Muscle of arm (tissue), 1 donor: ENCODE measurements at regions not wholly inside any gene's neighbourhood (a gene's known extent, or its start where the extent isn't known, plus 50 kb on each side); places are given as distances from the start of the nearest gene placed in this dataset.

ENCODE experiments used
- DNase-seq: peaks from one replicate; pipeline ENCODE4 v3.0.0-alpha.2; 2013

DNA sequence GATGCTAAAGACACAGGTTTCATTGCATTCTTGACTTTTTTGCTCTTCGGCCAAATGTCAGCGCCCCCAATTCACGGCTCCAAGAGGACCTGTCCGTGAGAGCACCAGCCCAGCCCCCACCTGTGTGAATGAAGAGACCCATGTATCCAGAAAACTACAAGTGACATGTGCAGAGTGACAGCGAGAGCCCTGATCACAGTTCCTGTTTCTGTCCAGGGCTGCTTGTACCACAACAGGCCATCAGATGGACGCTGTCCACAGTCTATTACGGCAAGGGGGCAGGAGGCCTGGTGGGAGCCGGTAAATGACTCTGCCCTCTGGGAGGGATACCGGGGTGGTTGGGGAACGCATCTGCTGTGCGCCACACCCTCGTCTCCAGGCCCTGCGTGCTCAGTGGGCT is 520.9 kb upstream of the ID2 start:
- DNase-seq = no peak

DNA sequence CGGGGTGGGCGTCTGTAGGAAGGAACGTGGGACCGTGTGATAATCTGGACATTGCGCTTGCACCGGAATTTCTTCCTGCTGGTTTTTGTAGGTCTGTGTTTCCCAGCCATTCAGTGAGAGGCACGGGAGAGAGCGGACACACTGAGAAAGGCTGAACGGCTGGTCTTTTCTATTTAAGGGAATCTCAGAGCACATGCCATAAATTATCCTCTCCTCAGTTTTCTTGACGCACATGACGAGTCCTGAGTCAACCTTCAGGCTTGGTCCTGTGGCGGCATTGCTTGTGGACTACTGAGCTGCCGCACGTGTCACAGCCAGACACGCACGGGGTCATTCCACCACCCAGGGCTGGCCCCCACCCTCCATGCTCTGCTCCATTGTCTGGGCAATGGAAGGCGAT is 519.3 kb upstream of the ID2 start:
- DNase-seq = no peak

DNA sequence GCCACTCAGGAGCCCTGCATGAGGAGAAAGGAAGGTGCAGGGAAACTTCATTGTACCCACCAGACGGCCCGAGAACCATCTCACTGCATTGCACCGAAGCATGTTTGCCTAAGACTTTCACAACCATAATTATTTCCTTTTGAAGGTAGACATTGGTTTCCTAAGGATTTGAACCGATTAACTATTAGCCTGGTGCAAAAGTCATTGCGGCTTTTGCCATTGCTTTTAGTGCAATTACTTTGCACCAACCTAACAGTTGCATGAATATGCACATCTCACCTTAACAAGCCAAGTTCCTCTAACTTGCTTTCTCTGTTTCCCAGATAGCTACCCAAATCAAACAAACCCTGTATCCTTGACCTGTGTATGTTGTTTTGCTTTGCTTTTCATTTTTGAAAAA is 516.3 kb upstream of the ID2 start:
- DNase-seq = no peak

DNA sequence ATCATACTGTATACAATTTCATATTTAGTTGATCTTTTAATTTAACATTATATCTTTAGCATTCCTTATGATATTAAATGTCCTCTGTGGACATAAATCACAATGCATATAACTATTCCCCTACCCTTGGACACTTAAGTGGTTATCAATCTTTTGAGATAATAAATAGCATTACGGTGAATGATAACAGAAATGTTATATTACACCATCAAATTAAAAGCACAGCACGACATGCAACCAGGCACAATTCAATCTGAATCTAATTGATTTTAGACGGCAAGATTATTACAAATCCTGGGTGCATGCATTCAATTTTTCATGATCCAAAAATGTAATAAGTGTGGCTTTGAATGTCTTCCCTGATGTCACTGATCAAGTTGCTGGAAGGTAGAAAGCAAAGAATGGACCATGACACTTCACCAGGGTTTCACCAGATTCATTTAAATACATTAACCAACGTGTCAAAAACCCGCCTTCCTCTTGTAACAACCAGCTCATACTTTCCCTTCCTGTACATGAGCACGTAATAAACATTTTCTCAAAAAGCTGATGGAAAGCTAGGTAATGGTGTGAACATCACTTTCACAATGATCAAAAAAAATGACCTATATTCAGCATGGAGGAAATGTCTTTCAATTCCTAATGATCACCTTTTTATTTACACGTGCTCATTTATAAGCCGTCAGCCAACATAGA is 513.7 kb upstream of the ID2 start:
- no peak for DNase-seq

DNA sequence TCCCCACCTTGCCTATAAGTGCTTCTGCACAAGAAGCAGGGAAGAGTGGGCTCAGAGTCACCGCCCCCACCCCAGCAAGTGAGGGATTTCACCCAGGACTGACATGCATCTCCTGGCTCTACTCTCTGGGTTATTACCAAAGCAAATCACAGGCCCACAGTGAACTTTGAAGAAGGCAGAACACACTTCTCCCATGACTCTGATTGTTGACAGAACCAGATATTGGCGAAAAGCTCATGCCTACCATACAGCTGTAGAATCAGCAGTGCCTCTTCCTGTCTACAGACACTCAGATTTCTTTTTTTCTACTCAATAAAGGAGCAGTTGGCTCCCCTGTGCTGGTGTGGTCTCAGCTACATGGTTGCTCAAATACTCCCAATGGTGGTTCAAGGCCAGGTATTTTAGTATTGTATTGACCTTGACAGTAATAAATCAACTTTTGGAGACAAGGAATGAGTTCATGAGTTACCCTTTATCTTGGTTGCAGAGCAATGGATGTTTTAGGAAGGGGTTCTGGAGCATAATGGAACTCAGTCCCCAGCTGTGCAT is 512.9 kb upstream of the ID2 start:
- DNase-seq = no peak

DNA sequence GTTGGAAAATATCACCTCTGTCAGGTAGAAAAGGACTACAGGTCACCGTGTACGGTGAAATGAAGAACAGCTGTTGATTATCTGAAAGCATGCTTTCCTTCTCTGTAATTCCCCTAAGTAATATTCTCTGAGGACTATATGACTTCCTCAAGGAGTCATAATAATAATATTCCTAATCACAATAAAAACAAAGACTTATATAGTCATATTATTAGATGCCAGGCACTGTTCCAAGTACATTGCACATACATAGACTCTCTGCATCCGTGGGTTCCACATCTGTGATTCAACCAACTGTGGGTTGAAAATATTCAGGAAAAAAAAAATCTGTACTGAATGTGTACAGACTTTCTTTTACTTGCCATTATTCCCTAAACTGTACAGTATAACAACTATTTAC is 512.4 kb upstream of the ID2 start:
- no peak for DNase-seq

DNA sequence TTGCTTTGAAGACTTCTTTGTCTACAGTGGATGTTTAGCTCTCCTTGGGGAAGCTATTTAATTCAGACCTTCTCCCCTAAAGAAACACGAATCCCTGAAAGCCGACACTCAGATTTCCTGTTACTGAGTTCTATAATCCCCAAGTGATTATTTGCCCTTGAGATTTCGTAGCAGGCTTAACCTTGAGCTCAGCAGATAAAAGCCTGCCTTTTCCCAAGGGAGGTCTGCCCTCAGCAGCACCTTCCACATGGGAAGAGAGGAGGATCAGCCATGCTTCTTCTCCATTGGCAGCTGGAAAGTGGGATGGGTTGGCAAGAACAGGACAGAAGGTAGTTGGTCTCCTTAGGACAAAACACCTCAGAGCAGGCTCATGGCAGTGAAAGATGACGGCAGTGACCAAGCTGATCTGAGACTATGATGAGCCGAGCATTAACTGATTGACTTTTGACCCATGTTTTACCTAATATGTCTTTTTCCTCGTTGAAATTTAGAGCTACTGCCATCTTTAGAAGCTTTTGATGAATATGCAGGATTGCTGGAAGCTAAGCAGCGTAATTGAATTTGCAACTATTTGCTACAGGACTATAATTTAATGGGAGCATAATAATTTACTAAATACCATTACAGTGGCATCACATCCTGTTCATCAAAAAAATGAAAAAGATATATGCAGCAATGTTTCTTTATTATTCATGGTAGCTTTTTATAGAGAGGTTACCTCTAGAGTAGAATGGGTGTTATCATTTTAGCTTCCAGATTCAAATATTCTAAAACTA is 511.1 kb upstream of the ID2 start:
- no peak for DNase-seq

DNA sequence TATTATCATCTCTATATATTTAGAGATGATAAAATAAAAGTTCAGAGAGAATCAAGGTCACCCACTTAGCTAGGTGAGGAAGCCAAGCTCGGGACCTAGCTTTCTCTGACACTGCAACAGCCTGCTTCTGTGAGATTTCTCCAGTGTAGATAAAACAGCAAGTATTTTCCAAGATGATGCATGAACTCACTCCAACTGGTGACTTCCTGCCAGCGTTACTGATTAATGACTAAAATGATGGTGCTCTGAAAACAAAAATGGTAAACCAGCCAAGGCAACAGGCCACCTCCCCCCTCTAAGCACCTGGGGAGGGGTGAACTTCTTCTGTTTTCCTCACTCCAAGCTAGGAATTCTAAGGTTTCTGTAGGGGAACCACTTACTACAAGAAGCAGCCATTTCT is 510.2 kb upstream of the ID2 start:
- DNase-seq = no peak

DNA sequence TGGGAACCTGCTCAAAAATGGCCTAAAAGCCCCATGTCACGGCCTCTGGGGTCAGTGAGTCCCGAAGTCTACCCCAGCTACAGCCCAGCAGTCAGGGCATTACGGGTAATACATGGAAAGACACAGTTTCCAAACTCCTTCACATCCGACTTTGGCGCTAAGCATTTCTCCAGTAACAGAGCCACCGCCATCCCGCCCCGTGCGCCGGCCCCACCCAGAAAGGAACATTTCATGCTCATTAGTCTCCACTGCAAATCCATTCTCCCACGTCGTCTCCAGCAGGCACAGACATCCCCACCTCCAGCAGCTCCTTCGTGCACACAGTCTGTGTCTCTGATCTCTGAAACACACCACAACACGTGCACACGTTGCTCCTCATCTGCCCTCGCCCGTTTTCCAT is 509.2 kb upstream of the ID2 start:
- no peak for DNase-seq

DNA sequence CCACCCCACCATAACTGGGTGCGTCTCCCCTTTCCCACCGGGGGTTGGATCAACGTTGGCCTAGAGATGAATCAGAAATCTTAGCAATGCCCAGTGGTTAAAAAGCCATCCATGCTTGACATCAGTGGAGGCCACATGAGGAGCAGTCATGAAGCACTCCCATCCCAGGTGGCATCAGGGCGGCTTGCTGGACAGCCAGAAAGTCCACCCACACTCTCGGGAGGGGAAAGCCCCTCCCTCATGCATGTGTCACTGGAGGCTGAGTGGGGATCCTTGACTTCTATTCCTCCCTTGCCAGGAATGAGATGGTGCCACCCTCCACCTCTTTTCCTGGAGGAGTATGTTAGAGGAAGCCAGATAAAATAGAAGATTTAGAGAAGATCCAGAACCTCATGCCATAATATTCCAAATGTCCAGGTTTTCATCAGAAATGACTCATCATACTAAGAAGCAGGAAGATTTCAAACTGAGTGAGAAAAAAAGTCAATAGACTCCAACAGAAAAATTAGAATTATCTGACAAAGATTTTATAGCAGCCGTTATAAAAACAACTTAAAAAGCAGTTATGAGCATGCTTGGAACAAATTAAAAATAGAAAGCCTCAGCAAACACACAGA is 507.1 kb upstream of the ID2 start:
- no peak for DNase-seq

DNA sequence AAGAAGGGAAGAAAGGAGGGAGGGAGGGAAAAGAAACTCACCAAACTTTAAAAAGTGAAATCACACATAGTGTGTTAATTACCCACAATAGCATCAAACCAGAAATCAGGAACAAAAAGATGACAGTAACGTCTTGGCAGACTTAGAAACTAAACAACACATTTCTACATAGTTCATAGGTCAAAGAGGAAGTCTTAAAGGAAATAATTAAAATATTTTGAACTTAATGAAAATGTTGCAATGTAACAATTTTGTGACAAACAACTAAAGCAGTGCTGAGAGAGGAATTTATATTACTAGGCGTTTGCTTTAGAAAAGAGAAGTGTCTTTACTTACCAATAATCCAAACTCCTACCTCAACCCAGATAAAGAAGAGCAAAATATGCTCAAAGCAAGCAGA is 505.0 kb upstream of the ID2 start:
- DNase-seq = no peak

DNA sequence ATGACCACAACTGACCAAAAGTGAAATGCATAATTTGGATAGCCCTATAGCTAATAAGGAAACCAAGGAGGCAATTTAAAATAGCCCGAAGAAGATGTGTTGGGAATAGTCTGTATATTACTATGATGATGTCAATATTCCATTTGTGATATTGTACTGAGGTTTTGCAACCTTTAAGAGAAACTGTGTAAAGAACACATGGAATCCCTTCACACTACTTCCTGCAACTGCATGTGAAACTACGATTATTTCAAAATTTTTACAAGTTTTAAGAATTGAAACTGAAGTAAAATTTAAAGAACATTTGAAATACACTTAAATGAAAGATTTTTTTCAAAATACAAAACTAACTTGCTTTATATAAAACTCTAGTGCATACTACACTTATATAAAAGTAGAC is 504.3 kb upstream of the ID2 start:
- no peak for DNase-seq

DNA sequence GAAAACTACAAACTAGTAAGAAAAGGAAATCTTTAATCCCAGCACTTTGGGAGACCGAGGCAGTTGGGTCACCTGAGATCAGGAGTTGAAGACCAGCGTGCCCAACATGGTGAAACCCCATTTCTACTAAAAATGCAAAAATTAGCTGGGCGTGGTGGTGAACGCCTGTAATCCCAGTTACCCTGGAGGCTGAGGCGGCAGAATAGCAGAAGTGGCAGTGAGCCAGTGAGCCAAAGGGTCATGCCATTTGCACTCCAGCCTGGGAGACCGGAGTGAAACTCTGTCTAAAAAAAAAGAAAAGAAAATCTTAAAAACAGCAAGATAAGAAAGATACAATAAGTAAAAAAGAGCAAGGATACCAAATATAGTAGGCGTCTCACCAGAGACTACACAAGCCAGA is 502.9 kb upstream of the ID2 start:
- DNase-seq = no peak

DNA sequence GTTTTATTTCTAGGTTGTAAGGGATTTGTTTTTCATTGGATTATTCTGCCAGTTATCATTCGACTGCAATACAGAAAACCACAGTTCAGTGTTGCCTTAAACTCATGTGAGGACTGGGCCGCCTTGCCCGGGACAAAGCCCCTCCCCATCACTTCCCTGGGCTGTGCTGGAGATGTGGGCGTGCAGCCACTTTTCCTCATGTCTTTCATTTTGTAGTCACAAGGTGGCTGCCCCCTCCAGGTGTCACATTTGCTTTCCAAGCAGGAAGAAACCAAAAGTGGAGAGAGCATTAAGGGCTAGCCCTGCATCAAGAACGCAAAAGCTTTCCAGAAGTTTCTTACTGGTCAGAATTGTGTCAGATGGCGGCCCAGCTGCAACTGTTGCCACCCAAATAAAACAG is 492.5 kb upstream of the ID2 start:
- DNase-seq = no peak

DNA sequence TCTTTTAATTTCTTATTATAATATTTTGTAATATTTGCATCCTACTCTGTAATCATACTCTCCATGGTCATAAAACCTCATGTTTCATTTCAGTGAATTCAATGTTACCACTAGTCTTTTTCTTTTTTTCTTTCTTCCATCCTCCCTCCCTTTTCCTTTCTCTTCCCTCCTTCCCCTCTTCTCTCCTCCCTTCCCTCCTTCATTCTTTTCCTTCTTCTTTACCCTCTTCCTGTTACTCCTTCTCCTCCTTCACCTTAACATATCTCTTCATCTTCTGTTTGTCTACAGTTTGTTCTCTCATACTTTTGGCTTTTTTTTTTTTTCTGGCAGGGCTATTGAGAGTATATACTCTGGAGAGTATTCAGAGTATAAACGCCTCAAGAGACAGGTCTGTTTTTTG is 491.6 kb upstream of the ID2 start:
- no peak for DNase-seq

DNA sequence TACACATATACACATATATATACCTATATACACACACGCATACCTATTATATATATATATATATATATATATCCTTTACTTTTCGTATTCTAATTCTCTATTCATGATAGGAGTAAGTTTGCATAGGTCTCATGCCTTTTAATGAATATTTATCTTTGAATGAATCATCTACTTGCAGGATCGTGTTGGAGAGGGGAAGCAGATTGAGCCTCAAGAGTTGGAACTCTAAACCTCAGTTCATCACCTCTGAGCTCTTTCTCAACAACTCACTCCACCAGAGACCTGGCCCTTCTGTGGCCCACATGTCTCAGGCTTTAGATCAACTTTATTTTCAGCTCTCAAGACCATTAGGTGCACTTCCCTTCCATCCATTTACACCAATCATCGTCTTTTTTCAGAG is 490.4 kb upstream of the ID2 start:
- no peak for DNase-seq

DNA sequence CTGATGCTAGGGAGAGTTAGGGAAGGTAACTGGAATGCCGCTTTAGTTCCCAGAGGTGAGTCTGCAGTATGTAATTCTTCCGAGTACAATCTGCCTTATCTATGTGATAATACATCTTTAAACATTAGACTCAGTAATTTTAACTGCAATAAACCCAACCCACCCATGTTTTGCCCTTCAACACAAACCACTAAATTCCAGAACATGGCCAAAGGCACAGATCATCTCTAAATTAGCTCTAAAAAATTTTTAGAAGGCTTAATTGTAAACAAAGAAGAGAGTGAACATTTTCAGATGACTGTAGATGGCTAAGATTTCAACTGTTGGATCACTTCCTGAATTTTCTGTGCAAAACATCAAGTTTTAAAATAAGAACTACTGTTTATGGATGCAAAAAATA is 488.7 kb upstream of the ID2 start:
- no peak for DNase-seq

DNA sequence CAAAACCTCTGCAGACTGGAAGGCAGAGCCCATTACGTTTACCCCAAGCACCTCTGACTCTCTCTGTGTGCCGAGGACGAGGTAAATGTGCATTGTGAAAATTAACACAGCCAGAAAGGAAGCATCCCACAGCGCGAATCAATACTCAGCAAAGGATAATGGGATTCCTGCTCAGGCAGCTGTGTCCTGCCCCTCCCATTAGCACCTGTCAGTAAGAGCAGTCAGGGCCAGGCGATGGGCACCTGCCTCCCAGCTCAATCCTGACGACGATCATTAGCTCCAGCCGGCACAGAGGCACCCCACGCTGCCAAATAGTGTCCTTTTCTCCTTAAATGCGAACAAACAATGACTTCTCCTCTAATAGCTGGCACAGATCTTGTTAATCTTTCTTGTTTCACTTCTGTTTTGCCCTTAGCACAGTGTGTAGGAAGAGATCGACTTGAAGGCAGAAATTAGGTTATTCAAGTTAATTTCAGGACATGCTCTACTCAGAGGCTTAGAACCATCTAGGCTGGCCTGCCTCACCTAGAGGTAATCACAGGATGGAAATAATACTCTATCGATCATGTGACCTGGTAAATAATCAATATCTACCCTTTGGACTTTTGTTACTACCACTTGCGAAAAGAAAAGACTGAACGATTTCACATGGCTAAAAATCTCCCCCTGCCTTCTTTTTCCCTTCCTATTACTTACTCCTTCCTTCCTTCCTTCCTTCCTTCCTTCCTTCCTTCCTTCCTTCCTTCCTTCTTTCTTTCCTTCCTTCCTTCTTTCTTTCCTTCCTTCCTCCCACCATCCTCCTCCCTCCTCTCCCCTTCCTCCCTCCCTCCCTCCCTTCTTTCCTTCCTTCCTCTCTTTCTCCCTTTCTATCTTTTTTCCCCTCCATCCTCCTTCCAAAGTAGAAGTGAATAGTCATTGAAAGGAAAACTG is 487.9 kb upstream of the ID2 start:
- no peak for DNase-seq

DNA sequence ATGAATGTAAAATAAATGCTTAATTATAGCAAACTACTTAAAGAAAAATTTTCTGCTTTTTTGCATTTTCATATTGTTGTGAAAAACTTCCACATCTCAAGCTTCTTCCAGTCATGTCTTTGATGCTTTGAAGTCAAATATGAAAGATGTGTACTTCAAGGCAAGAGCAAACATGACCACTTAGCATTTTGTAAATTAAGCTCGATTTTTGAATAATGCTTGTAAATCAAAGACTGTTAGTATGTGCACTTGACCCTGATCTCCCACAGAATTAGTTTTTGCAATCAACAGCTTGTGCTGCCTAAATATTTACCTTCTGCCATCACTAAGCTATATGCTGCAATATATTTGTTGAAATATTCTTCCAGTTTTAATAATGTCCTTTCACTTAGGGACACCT is 486.1 kb upstream of the ID2 start:
- DNase-seq = no peak

DNA sequence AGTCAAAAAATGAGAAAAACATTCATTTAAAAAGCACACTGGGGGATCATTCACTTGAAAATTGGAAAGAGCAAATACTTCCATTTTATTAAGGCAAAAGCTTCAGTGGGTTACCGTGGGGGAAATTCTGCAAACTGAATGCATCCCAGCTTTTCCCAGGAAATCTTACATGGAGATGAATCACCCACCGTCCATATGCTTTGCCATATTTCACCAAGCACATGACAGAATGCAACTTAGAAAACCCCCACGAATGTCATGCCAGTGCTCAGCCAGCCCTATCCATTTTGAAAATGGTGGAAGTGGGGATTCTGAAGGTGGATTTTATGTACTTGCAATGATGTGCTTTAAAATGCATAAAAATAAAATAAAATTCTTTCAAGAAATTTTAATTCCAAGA is 485.5 kb upstream of the ID2 start:
- DNase-seq = no peak

DNA sequence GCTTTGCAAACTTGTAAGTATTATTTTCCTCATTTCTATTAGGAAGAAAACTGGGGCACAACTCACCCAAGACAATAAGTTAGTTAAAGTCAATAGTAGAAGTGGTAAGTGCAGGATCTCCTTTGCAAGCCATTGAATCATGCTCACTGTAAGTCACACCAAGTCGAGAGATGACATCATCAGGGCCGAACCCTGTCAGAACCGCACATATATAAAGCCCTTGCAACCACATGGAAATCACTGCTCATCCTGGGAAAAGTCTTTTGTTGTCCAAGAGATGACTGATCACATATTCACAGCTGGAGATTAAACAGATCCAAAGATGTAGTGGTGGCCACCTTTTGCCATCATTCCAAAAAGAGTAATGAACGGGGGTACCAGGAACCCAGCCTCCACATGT is 484.8 kb upstream of the ID2 start:
- DNase-seq = no peak

DNA sequence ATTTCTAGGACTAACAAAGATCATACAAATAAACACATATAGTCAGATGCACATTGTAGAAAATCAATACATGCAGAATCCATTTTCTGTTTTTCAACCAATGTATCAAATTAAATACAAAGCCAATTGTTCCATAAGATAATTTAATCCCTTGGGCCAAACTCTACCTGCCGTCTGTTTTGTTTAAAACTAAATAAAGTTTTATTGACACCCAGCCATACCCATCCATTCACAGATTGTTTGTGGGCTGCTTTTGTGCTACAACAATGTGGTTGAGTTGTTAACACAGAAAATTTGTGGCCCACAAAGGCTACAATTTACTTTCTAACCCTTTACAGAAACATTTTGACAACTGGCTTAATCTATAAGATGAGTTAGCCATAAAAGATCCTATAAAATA is 484.0 kb upstream of the ID2 start:
- no peak for DNase-seq
